Prostate gland (tissue), 2 donors: ENCODE measurements at regions not wholly inside any gene's neighbourhood (a gene's known extent, or its start where the extent isn't known, plus 50 kb on each side); places are given as distances from the start of the nearest gene placed in this dataset.

ENCODE experiments used
- DNase-seq: peaks from one replicate; pipeline ENCODE4 v3.0.0-alpha.2; 2019; ENCODE audit warnings: low spot score
- H3K27ac ChIP-seq, 2 donors: fragments of 200-600 bp; sonication (generic); 2 replicates each; pipeline ENCODE4 v1.5.1; 2017 to 2019
- H3K27me3 ChIP-seq: fragments of 200-600 bp; sonication (generic); replicated peaks from 2 replicates; pipeline ENCODE4 v1.5.1; 2019; ENCODE audit not compliant: insufficient read depth
- H3K36me3 ChIP-seq, 2 donors: fragments of 200-600 bp; sonication (generic); 1 replicate in 1 of 2; 2 replicates in 1 of 2; pipeline versions ENCODE4 v1.5.1 to v1.8.1; 2017 to 2019
- H3K4me1 ChIP-seq: fragments of 200-600 bp; sonication (generic); replicated peaks from 2 replicates; pipeline ENCODE4 v1.5.1; 2019
- H3K4me3 ChIP-seq, 2 donors: fragments of 200-600 bp; sonication (generic); 2 replicates each; pipeline ENCODE4 v1.5.1; 2017 to 2019
- H3K9me3 ChIP-seq: fragments of 200-600 bp; sonication (generic); 2 replicates; pipeline ENCODE4 v1.5.1; 2017
- POLR2A ChIP-seq: fragments of 450-650 bp; IDR thresholded peaks from one replicate; pipeline ENCODE4 v1.6.1; 2016; ENCODE audit warnings: antibody characterized with exemption, mild to moderate bottlenecking
- POLR2AphosphoS5 ChIP-seq: sonication (generic); formaldehyde crosslinking; IDR thresholded peaks from one replicate; pipeline ENCODE4 v1.6.1; 2017; ENCODE audit warnings: antibody characterized with exemption
- WGBS: methylation state at CpG from one replicate; pipeline ENCODE4 v1.1.5; 2018; 5-methylcytosine and 5-hydroxymethylcytosine counted together
- intact Hi-C: fragments of 100-400 bp; cut with DNase I; formaldehyde crosslinking; loops from one replicate; pipeline ENCODE4 v1.14.2; 2022
- TF ChIP-seq, protein P1 (sequence below), 4 experiments: fragments of 200-600 bp in 2 of 4; fragments of 450-650 bp in 2 of 4; sonication (generic) in 2 of 4; IDR thresholded peaks; 1 replicate in 3 of 4; 2 replicates in 1 of 4; pipeline ENCODE4 v1.5.1; 2016 to 2019; ENCODE audit warnings: antibody characterized with exemption in 4 of 4, mild to moderate bottlenecking in 2 of 4, moderate library complexity in 2 of 4

DNA sequence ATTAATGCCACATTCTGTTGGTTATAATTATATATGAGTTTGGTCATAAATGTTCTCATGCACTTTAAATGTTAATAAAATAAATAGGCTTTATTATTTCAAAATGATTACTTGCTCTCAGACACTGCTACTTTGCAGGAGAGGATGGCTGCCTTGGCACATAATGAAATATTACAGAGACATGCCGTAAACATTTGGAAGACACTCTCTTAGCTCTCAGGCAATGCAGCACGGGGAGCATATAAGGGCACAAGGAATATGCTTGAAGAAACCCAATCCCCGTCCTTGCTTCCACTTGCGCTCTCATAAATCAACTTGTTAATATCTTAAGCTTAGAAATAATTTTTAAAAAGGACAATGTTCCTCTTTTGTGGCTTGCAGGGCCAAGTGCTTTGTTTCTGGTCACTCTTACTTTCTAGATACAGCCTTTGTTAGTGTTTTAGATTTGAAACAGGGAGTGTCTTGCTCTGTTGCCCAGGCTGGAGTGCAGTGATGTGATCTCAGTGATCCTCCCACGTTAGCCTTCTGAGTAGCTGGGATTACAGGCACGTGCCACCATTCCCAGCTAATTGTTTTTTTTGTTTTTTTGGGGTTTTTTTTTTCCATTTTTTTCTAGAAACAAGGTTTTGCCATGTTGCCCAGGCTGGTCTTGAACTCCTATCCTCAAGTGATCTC is 445.0 kb downstream of the SPRY1 start:
- DNase-seq, result no peak
- WGBS, result 67% methylated on average over 6 of the region's 6 CpGs
- intact Hi-C loops, result no loop called here
- TF ChIP-seq POLR2A (no peak), POLR2AphosphoS5 (no peak)
- TF ChIP-seq, protein P1, sequence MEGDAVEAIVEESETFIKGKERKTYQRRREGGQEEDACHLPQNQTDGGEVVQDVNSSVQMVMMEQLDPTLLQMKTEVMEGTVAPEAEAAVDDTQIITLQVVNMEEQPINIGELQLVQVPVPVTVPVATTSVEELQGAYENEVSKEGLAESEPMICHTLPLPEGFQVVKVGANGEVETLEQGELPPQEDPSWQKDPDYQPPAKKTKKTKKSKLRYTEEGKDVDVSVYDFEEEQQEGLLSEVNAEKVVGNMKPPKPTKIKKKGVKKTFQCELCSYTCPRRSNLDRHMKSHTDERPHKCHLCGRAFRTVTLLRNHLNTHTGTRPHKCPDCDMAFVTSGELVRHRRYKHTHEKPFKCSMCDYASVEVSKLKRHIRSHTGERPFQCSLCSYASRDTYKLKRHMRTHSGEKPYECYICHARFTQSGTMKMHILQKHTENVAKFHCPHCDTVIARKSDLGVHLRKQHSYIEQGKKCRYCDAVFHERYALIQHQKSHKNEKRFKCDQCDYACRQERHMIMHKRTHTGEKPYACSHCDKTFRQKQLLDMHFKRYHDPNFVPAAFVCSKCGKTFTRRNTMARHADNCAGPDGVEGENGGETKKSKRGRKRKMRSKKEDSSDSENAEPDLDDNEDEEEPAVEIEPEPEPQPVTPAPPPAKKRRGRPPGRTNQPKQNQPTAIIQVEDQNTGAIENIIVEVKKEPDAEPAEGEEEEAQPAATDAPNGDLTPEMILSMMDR (IDR thresholded peaks at IDR 0.05), result no peak
- Histone ChIP-seq H3K27me3 (no peaks in the 10 kb centered on the region), H3K4me3 (no peak overlapping the region), H3K9me3 (no peaks in the 10 kb centered on the region), H3K36me3 (no peaks in the 10 kb centered on the region), H3K4me1 (no peaks in the 10 kb centered on the region), H3K27ac (no peak overlapping the region)

- Histone ChIP-seq H3K27me3 (no peaks in the 10 kb centered on the region), H3K27ac (no peak overlapping the region), H3K4me1 (no peaks in the 10 kb centered on the region), H3K36me3 (no peaks in the 10 kb centered on the region), H3K4me3 (no peak overlapping the region), H3K9me3 (no peaks in the 10 kb centered on the region)
- no peak for DNase-seq
- TF ChIP-seq POLR2A (no peak), POLR2AphosphoS5 (no peak)
- TF ChIP-seq, protein P1 (IDR thresholded peaks at IDR 0.05), result no peak
- intact Hi-C loops, result no loop called here
- 80% methylated on average over 1 of the region's 1 CpG for WGBS
Measured at GRCh38 chr4:123843137-123843536, 446.5 kb downstream of the SPRY1 start.

GRCh38 chr4:123844374-123844773 is 447.8 kb downstream of the SPRY1 start:
- no peak overlapping the region for H3K27ac ChIP-seq
- H3K27me3 ChIP-seq, result no peaks in the 10 kb centered on the region
- H3K36me3 ChIP-seq, result no peaks in the 10 kb centered on the region
- no peak for TF ChIP-seq POLR2A
- no peak for TF ChIP-seq POLR2AphosphoS5
- TF ChIP-seq, protein P1 (IDR thresholded peaks at IDR 0.05), result no peak
- intact Hi-C loops, result no loop called here
- no peaks in the 10 kb centered on the region for H3K4me1 ChIP-seq
- H3K4me3 ChIP-seq, result no peak overlapping the region
- no peak for DNase-seq
- H3K9me3 ChIP-seq, result no peaks in the 10 kb centered on the region
- WGBS, result 98% methylated on average over 4 of the region's 4 CpGs

- H3K4me3 ChIP-seq, result no peak overlapping the region
- intact Hi-C loops, result no loop called here
Measured at GRCh38 chr4:123846092-123846491, 449.5 kb downstream of the SPRY1 start.

GRCh38 chr4:123846561-123846960 is 450.0 kb downstream of the SPRY1 start:
- Histone ChIP-seq H3K9me3 (no peaks in the 10 kb centered on the region), H3K27ac (no peak overlapping the region), H3K27me3 (no peaks in the 10 kb centered on the region), H3K4me1 (no peaks in the 10 kb centered on the region), H3K36me3 (no peaks in the 10 kb centered on the region), H3K4me3 (no peak overlapping the region)
- intact Hi-C loops, result no loop called here
- TF ChIP-seq POLR2A (no peak), POLR2AphosphoS5 (no peak)
- TF ChIP-seq, protein P1 (IDR thresholded peaks at IDR 0.05), result no peak
- DNase-seq, result no peak

More at GRCh38 chr4:123846092-123846491, 449.5 kb downstream of the SPRY1 start:
- DNase-seq, result no peak
- Histone ChIP-seq H3K9me3 (no peaks in the 10 kb centered on the region), H3K27me3 (no peaks in the 10 kb centered on the region), H3K27ac (no peak overlapping the region), H3K36me3 (no peaks in the 10 kb centered on the region), H3K4me1 (no peaks in the 10 kb centered on the region)
- TF ChIP-seq POLR2AphosphoS5 (no peak), POLR2A (no peak)
